Thoracic aorta (tissue), 2 donors: ENCODE measurements at regions not wholly inside any gene's neighbourhood (a gene's known extent, or its start where the extent isn't known, plus 50 kb on each side); places are given as distances from the start of the nearest gene placed in this dataset.

Experiments used
- ATAC-seq: fragments of 150-250 bp; one replicate; pipeline ENCODE4 v1.8.0; 2017; ENCODE audit warnings: low read depth; ENCODE audit not compliant: insufficient number of reproducible peaks, low FRiP score
- DNase-seq: peaks from one replicate; pipeline ENCODE4 v3.0.0-alpha.2; 2020; ENCODE audit warnings: low spot score
- H3K27ac ChIP-seq, 2 donors: fragments of 200-600 bp; sonication (generic); 1 replicate in 1 of 2; 2 replicates in 1 of 2; pipeline ENCODE4 v1.5.1; 2016; ENCODE audit warnings: mild to moderate bottlenecking in 2 of 2, moderate library complexity in 2 of 2
- H3K27me3 ChIP-seq: fragments of 200-600 bp; sonication (generic); replicated peaks from 2 replicates; pipeline ENCODE4 v1.6.0; 2016; ENCODE audit warnings: mild to moderate bottlenecking; ENCODE audit not compliant: insufficient read depth
- H3K36me3 ChIP-seq: fragments of 200-600 bp; sonication (generic); one replicate; pipeline ENCODE4 v1.5.1; 2016
- H3K4me1 ChIP-seq, 2 donors: fragments of 200-600 bp; sonication (generic); 1 replicate in 1 of 2; 2 replicates in 1 of 2; pipeline versions ENCODE4 v1.5.1 to v1.6.0; 2016; ENCODE audit warnings: low read depth in 2 of 2, mild to moderate bottlenecking in 1 of 2; ENCODE audit not compliant: control insufficient read depth in 1 of 2
- H3K4me3 ChIP-seq: fragments of 200-600 bp; sonication (generic); 2 replicates; pipeline ENCODE4 v1.5.1; 2016; ENCODE audit warnings: mild to moderate bottlenecking
- H3K9me3 ChIP-seq: fragments of 200-600 bp; sonication (generic); 2 replicates; pipeline ENCODE4 v1.5.1; 2016
- CTCF ChIP-seq: fragments of 200-600 bp; sonication (generic); IDR thresholded peaks from one replicate; pipeline ENCODE4 v1.5.1; 2019; ENCODE audit warnings: antibody characterized with exemption

DNA sequence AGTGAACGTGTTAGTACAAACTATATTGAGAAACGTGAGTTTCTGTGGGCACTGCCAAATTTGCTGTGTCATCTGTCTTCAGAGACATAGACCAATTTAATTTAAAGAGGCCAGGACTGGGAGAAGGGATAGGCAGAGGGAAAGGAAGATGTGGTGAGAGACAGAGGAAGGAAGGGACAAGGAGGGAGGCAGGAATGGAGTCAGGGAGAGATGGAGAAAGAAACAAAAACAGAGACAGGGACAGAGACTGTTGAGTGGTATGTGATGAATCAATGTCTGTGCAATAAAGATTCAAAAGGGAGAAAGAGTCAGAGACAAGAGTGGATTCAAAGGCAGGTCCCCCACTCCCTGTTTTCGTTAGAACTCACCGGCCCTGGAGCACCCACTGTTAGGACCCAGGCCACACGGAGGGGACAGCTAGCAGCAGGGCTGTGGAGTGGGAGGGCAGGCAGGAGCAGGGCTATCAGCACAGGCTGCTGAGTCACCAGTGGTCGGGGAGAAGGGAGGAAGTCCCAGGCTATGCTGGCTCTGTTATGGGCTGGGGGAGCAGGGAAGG is 51.6 kb upstream of the CHD6 start:
- ATAC-seq = no peak
- H3K27me3 ChIP-seq = no peaks in the 10 kb centered on the region

GRCh38 chr20:41668057-41668749 is 50.0 kb upstream of the CHD6 start:
- Histone ChIP-seq H3K9me3 (no peaks in the 10 kb centered on the region), H3K27me3 (no peaks in the 10 kb centered on the region), H3K4me1 (no peaks in the 10 kb centered on the region), H3K4me3 (no peak overlapping the region), H3K36me3 (no peaks in the 10 kb centered on the region), H3K27ac (no peak overlapping the region)
- DNase-seq (no peak), ATAC-seq (no peak)
- no peak for TF ChIP-seq CTCF

More for the DNA sequence above, 51.6 kb upstream of the CHD6 start:
- no peaks in the 10 kb centered on the region for H3K36me3 ChIP-seq
- no peak for DNase-seq
- H3K9me3 ChIP-seq = no peaks in the 10 kb centered on the region
- no peaks in the 10 kb centered on the region for H3K4me1 ChIP-seq
- no peak overlapping the region for H3K4me3 ChIP-seq
- TF ChIP-seq CTCF = no peak
- no peak overlapping the region for H3K27ac ChIP-seq
